ENCODE measurements at regions not wholly inside any gene's neighbourhood (a gene's known extent, or its start where the extent isn't known, plus 50 kb on each side); places are given as distances from the start of the nearest gene placed in this dataset.

GRCh38 chr2:180553094-180553715, 427.2 kb upstream of the UBE2E3 start:
- H4K20me1 ChIP-seq (ENCODE audit: insufficient read depth) = no peaks in the 10 kb centered on the region
- H2AFZ ChIP-seq (ENCODE audit: low read depth, low read length, poor library complexity, severe bottlenecking) = peak overlapping the region; percentile 53
- BruUV-seq (replicated peaks) = no TSS peak
- H3K27ac ChIP-seq (ENCODE audit: low read depth, low read length) = no peak overlapping the region
- H3K79me2 ChIP-seq (ENCODE audit: insufficient read depth, low read length) = no peaks in the 10 kb centered on the region
- no peak for TF ChIP-seq FOSL1 (IDR thresholded peaks at IDR 0.05; ENCODE audit: low read depth)
- TF ChIP-seq POLR2A (IDR thresholded peaks at IDR 0.05; ENCODE audit: borderline replicate concordance, extremely low read depth, insufficient read depth, insufficient read length) = no peak
- TF ChIP-seq ELF1 (IDR thresholded peaks at IDR 0.05; ENCODE audit: borderline replicate concordance, low read depth) = no peak
- TF ChIP-seq RAD21 (IDR thresholded peaks at IDR 0.05; ENCODE audit: low read depth) = no peak
- no peak for TF ChIP-seq CEBPB (IDR thresholded peaks at IDR 0.05; ENCODE audit: low read depth)
- TF ChIP-seq YY1 (IDR thresholded peaks at IDR 0.05; ENCODE audit: extremely low read depth, insufficient replicate concordance, low read depth, low read length) = no peak
- TF ChIP-seq, protein P1, sequence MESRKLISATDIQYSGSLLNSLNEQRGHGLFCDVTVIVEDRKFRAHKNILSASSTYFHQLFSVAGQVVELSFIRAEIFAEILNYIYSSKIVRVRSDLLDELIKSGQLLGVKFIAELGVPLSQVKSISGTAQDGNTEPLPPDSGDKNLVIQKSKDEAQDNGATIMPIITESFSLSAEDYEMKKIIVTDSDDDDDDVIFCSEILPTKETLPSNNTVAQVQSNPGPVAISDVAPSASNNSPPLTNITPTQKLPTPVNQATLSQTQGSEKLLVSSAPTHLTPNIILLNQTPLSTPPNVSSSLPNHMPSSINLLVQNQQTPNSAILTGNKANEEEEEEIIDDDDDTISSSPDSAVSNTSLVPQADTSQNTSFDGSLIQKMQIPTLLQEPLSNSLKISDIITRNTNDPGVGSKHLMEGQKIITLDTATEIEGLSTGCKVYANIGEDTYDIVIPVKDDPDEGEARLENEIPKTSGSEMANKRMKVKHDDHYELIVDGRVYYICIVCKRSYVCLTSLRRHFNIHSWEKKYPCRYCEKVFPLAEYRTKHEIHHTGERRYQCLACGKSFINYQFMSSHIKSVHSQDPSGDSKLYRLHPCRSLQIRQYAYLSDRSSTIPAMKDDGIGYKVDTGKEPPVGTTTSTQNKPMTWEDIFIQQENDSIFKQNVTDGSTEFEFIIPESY (IDR thresholded peaks at IDR 0.05; ENCODE audit: extremely low read depth, insufficient replicate concordance, low read length) = no peak
- TF ChIP-seq, protein P2, sequence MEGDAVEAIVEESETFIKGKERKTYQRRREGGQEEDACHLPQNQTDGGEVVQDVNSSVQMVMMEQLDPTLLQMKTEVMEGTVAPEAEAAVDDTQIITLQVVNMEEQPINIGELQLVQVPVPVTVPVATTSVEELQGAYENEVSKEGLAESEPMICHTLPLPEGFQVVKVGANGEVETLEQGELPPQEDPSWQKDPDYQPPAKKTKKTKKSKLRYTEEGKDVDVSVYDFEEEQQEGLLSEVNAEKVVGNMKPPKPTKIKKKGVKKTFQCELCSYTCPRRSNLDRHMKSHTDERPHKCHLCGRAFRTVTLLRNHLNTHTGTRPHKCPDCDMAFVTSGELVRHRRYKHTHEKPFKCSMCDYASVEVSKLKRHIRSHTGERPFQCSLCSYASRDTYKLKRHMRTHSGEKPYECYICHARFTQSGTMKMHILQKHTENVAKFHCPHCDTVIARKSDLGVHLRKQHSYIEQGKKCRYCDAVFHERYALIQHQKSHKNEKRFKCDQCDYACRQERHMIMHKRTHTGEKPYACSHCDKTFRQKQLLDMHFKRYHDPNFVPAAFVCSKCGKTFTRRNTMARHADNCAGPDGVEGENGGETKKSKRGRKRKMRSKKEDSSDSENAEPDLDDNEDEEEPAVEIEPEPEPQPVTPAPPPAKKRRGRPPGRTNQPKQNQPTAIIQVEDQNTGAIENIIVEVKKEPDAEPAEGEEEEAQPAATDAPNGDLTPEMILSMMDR (IDR thresholded peaks at IDR 0.05 in 2 of 3, conservative IDR thresholded peaks at IDR 0.05 in 1 of 3; ENCODE audit: borderline replicate concordance in 1 of 3, insufficient read depth in 1 of 3, low read depth in 2 of 3, low read length in 2 of 3) = no peak
- no peak for TF ChIP-seq ZNF274 (IDR thresholded peaks at IDR 0.05; ENCODE audit: low read depth, low read length)
- TF ChIP-seq JUND (IDR thresholded peaks at IDR 0.05) = no peak
- no peak for TF ChIP-seq POLR2AphosphoS5 (IDR thresholded peaks at IDR 0.05; ENCODE audit: low read depth, low read length)
- no peak for TF ChIP-seq ZFX (IDR thresholded peaks at IDR 0.05)
- TF ChIP-seq SRF (IDR thresholded peaks at IDR 0.05; ENCODE audit: low read depth) = no peak
- TF ChIP-seq, protein P3, sequence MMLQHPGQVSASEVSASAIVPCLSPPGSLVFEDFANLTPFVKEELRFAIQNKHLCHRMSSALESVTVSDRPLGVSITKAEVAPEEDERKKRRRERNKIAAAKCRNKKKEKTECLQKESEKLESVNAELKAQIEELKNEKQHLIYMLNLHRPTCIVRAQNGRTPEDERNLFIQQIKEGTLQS (IDR thresholded peaks at IDR 0.05) = no peak
- TF ChIP-seq CBX3 (IDR thresholded peaks at IDR 0.05; ENCODE audit: low read depth) = no peak
- TF ChIP-seq SP1 (IDR thresholded peaks at IDR 0.05; ENCODE audit: low read depth) = no peak
- TF ChIP-seq EZH2phosphoT487 (IDR thresholded peaks at IDR 0.05; ENCODE audit: borderline replicate concordance) = no peak
- TF ChIP-seq, protein P4, sequence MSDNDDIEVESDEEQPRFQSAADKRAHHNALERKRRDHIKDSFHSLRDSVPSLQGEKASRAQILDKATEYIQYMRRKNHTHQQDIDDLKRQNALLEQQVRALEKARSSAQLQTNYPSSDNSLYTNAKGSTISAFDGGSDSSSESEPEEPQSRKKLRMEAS (IDR thresholded peaks at IDR 0.05) = no peak
- TF ChIP-seq SIN3A (IDR thresholded peaks at IDR 0.05; ENCODE audit: low read depth) = no peak
- H3K4me3 ChIP-seq (replicated peaks in 1 of 2; ENCODE audit: low read depth in 1 of 2, low read length in 2 of 2) = no peak overlapping the region
- intact Hi-C loops (cut with micrococcal nuclease) = no loop called here
- ChIA-PET CTCF (interaction anchor here (0.6 kb wide), 1 partner anchor 205 kb away, joined by 5 read pairs; no protein-coding TSS in a partner anchor), RAD21 (ENCODE audit: low non-redundant PET in 1 of 2, low total read pairs in 2 of 2, uncharacterized antibody in 2 of 2, unreplicated experiment in 2 of 2) (no interaction called here), POLR2A (no interaction called here)
- no peaks in the 10 kb centered on the region for H3K9me2 ChIP-seq (ENCODE audit: insufficient read depth)
- no peaks in the 10 kb centered on the region for H3K4me1 ChIP-seq (ENCODE audit: control insufficient read depth in 1 of 2, insufficient read depth in 2 of 2, low read length in 2 of 2)
- ATAC-seq (no peak), DNase-seq (ENCODE audit: low read depth, low spot score) (no peak)
- no peaks in the 10 kb centered on the region for H3K36me3 ChIP-seq (ENCODE audit: control insufficient read depth in 1 of 2, insufficient read depth in 2 of 2, low read length in 2 of 2)
- no peak overlapping the region for H3K4me2 ChIP-seq (ENCODE audit: low read length)
- no peaks in the 10 kb centered on the region for H3K27me3 ChIP-seq (ENCODE audit: insufficient read depth, low read length)
- no peaks in the 10 kb centered on the region for H3K9me3 ChIP-seq (ENCODE audit: control insufficient read depth in 1 of 2, insufficient read depth in 1 of 2, low read depth in 1 of 2, low read length in 2 of 2)
- no peak overlapping the region for H3K9ac ChIP-seq (ENCODE audit: low read length)
